ENCODE measurements at regions not wholly inside any gene's neighbourhood (a gene's known extent, or its start where the extent isn't known, plus 50 kb on each side); places are given as distances from the start of the nearest gene placed in this dataset.

GRCh38 chr9:96183751-96184150 lies 118.2 kb downstream of the HSD17B3 start:
- Histone ChIP-seq H3K9me3 (ENCODE audit: control insufficient read depth, low read length) (peaks cover 11% of the 10 kb centered on the region), H3K4me1 (ENCODE audit: control insufficient read depth, insufficient read depth, low read length) (no peaks in the 10 kb centered on the region), H3K36me3 (ENCODE audit: control insufficient read depth, insufficient read depth, low read length) (no peaks in the 10 kb centered on the region), H3K4me3 (ENCODE audit: low read length) (no peak overlapping the region), H3K9ac (ENCODE audit: extremely low read depth, low read length, poor library complexity, severe bottlenecking) (no peak overlapping the region), H3K27ac (ENCODE audit: low read depth, low read length) (no peak overlapping the region), H3K27me3 (ENCODE audit: control insufficient read depth, insufficient read depth, low read length, poor library complexity, severe bottlenecking) (peaks cover 55% of the 10 kb centered on the region)
- no peak for DNase-seq
- Mint-ChIP-seq H3K4me3 (no peak overlapping the region), H3K27me3 (ENCODE audit: insufficient read depth) (peaks cover 76% of the 10 kb centered on the region), H3K9me3 (peaks cover 8% of the 10 kb centered on the region), H3K36me3 (ENCODE audit: low read depth) (no peaks in the 10 kb centered on the region), H3K27ac (no peak overlapping the region), H3K4me1 (peaks cover 9% of the 10 kb centered on the region)
- TF ChIP-seq CTCF (conservative IDR thresholded peaks at IDR 0.05): no peak
- WGBS, 2 experiments (ENCODE audit: insufficient coverage in 1 of 2, insufficient read length in 1 of 2): 93 to 98% methylated on average over 5 to 6 of the region's 6 CpGs

- Mint-ChIP-seq H3K4me3 (no peak overlapping the region), H3K36me3 (ENCODE audit: low read depth) (no peaks in the 10 kb centered on the region), H3K9me3 (no peaks in the 10 kb centered on the region), H3K4me1 (peaks cover 23% of the 10 kb centered on the region), H3K27ac (no peak overlapping the region), H3K27me3 (ENCODE audit: insufficient read depth) (peaks cover 86% of the 10 kb centered on the region)
- Histone ChIP-seq H3K9ac (ENCODE audit: extremely low read depth, low read length, poor library complexity, severe bottlenecking) (no peak overlapping the region), H3K4me3 (ENCODE audit: low read length) (no peak overlapping the region), H3K4me1 (ENCODE audit: control insufficient read depth, insufficient read depth, low read length) (peaks cover 9% of the 10 kb centered on the region), H3K27me3 (ENCODE audit: control insufficient read depth, insufficient read depth, low read length, poor library complexity, severe bottlenecking) (peaks cover 84% of the 10 kb centered on the region), H3K36me3 (ENCODE audit: control insufficient read depth, insufficient read depth, low read length) (no peaks in the 10 kb centered on the region), H3K9me3 (ENCODE audit: control insufficient read depth, low read length) (no peaks in the 10 kb centered on the region), H3K27ac (ENCODE audit: low read depth, low read length) (no peak overlapping the region)
- TF ChIP-seq CTCF (conservative IDR thresholded peaks at IDR 0.05): no peak
- WGBS, 2 experiments (ENCODE audit: insufficient coverage in 1 of 2, insufficient read length in 1 of 2): 93 to 99% methylated on average over 7 to 8 of the region's 8 CpGs
- no peak for DNase-seq
These were observed 123.8 kb downstream of the HSD17B3 start for GRCh38 chr9:96178153-96178552.

- no peak for TF ChIP-seq CTCF (conservative IDR thresholded peaks at IDR 0.05)
- Mint-ChIP-seq H3K36me3 (ENCODE audit: low read depth) (no peaks in the 10 kb centered on the region), H3K4me1 (peaks cover 23% of the 10 kb centered on the region), H3K4me3 (no peak overlapping the region), H3K27me3 (ENCODE audit: insufficient read depth) (peaks cover 85% of the 10 kb centered on the region), H3K9me3 (no peaks in the 10 kb centered on the region), H3K27ac (no peak overlapping the region)
- DNase-seq: no peak
- no peaks in the 10 kb centered on the region for H3K9me3 ChIP-seq (ENCODE audit: control insufficient read depth, low read length)
- H3K4me3 ChIP-seq (ENCODE audit: low read length): no peak overlapping the region
- peaks cover 84% of the 10 kb centered on the region for H3K27me3 ChIP-seq (ENCODE audit: control insufficient read depth, insufficient read depth, low read length, poor library complexity, severe bottlenecking)
- no peaks in the 10 kb centered on the region for H3K36me3 ChIP-seq (ENCODE audit: control insufficient read depth, insufficient read depth, low read length)
- no peak overlapping the region for H3K27ac ChIP-seq (ENCODE audit: low read depth, low read length)
- 82 to 100% methylated on average over 3 to 4 of the region's 4 CpGs for WGBS, 2 experiments (ENCODE audit: insufficient coverage in 1 of 2, insufficient read length in 1 of 2)
- H3K4me1 ChIP-seq (ENCODE audit: control insufficient read depth, insufficient read depth, low read length): peaks cover 9% of the 10 kb centered on the region
- no peak overlapping the region for H3K9ac ChIP-seq (ENCODE audit: extremely low read depth, low read length, poor library complexity, severe bottlenecking)
These were observed 124.3 kb downstream of the HSD17B3 start for GRCh38 chr9:96177719-96178028.

Data from endodermal cell (in vitro differentiated cells).